WTC11 (cell line): ENCODE measurements at regions not wholly inside any gene's neighbourhood (a gene's known extent, or its start where the extent isn't known, plus 50 kb on each side); places are given as distances from the start of the nearest gene placed in this dataset.

Experiments
- CREB1 ChIP-seq: sonication (generic); formaldehyde crosslinking; IDR thresholded peaks from 2 replicates; pipeline ENCODE4 v1.8.0; 2023; ENCODE audit warnings: mild to moderate bottlenecking, missing genetic modification reagents
- EMX1 ChIP-seq: fragments of 250-450 bp; sonication (Bioruptor Pico); IDR thresholded peaks from 2 replicates; pipeline ENCODE4 v1.8.0; 2021; ENCODE audit warnings: mild to moderate bottlenecking
- FOXP1 ChIP-seq: sonication (generic); formaldehyde crosslinking; IDR thresholded peaks from 2 replicates; pipeline ENCODE4 v1.8.0; 2022; ENCODE audit warnings: missing genetic modification reagents, mild to moderate bottlenecking, moderate library complexity, borderline replicate concordance
- NR2C2 ChIP-seq: sonication (generic); formaldehyde crosslinking; IDR thresholded peaks from 2 replicates; pipeline ENCODE4 v1.8.0; 2022; ENCODE audit warnings: mild to moderate bottlenecking, missing genetic modification reagents
- SMAD3 ChIP-seq: sonication (generic); formaldehyde crosslinking; IDR thresholded peaks from 2 replicates; pipeline ENCODE4 v1.8.0; 2022; ENCODE audit warnings: missing genetic modification reagents, mild to moderate bottlenecking, borderline replicate concordance
- SP1 ChIP-seq: sonication (generic); formaldehyde crosslinking; conservative IDR thresholded peaks from 2 replicates; pipeline ENCODE4 v1.8.1; 2022; ENCODE audit warnings: missing genetic modification reagents
- TEAD1 ChIP-seq: sonication (generic); formaldehyde crosslinking; IDR thresholded peaks from 2 replicates; pipeline ENCODE4 v1.8.0; 2022; ENCODE audit warnings: mild to moderate bottlenecking, missing genetic modification reagents
- TF ChIP-seq, protein P1 (sequence below): sonication (generic); formaldehyde crosslinking; conservative IDR thresholded peaks from 2 replicates; pipeline ENCODE4 v1.8.1; 2022; ENCODE audit warnings: mild to moderate bottlenecking, missing genetic modification reagents
- TF ChIP-seq, protein P2 (sequence below): fragments of 200-600 bp; IDR thresholded peaks from 2 replicates; pipeline ENCODE4 v1.8.0; 2022; ENCODE audit warnings: antibody characterized with exemption
- TF ChIP-seq, protein P3 (sequence below): sonication (generic); formaldehyde crosslinking; IDR thresholded peaks from 2 replicates; pipeline ENCODE4 v1.8.1; 2022; ENCODE audit warnings: low read depth, mild to moderate bottlenecking, moderate library complexity, missing genetic modification reagents, borderline replicate concordance

DNA sequence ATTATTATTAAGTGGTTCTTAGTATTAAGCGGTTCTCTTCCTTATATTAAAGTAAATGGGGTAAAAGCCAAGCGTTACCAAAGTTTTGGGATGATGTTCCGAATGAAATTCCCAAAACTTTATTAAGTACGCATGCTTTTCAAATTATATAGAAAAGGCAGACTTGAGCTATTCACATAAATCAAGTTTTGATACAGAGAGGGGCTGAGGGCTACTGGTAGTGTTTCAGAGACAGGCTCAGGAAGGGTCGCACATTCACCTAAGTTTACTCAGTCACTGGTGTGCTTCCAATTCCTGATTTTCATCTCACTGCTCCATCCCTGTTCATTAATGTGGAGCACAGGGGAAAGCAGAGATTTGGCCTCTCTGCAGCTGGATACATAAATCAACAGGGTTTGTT, 652.2 kb downstream of the QKI start:
- TF ChIP-seq, protein P1, sequence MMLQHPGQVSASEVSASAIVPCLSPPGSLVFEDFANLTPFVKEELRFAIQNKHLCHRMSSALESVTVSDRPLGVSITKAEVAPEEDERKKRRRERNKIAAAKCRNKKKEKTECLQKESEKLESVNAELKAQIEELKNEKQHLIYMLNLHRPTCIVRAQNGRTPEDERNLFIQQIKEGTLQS = no peak
- no peak for TF ChIP-seq SP1 (CRISPR knock-in tag)
- TF ChIP-seq NR2C2 (CRISPR knock-in tag) = no peak
- TF ChIP-seq CREB1 = no peak
- TF ChIP-seq, protein P2, sequence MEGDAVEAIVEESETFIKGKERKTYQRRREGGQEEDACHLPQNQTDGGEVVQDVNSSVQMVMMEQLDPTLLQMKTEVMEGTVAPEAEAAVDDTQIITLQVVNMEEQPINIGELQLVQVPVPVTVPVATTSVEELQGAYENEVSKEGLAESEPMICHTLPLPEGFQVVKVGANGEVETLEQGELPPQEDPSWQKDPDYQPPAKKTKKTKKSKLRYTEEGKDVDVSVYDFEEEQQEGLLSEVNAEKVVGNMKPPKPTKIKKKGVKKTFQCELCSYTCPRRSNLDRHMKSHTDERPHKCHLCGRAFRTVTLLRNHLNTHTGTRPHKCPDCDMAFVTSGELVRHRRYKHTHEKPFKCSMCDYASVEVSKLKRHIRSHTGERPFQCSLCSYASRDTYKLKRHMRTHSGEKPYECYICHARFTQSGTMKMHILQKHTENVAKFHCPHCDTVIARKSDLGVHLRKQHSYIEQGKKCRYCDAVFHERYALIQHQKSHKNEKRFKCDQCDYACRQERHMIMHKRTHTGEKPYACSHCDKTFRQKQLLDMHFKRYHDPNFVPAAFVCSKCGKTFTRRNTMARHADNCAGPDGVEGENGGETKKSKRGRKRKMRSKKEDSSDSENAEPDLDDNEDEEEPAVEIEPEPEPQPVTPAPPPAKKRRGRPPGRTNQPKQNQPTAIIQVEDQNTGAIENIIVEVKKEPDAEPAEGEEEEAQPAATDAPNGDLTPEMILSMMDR = no peak
- TF ChIP-seq FOXP1 (CRISPR knock-in tag) = no peak
- TF ChIP-seq, protein P3, sequence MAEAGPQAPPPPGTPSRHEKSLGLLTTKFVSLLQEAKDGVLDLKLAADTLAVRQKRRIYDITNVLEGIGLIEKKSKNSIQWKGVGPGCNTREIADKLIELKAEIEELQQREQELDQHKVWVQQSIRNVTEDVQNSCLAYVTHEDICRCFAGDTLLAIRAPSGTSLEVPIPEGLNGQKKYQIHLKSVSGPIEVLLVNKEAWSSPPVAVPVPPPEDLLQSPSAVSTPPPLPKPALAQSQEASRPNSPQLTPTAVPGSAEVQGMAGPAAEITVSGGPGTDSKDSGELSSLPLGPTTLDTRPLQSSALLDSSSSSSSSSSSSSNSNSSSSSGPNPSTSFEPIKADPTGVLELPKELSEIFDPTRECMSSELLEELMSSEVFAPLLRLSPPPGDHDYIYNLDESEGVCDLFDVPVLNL = no peak
- no peak for TF ChIP-seq EMX1 (CRISPR knock-in tag)
- no peak for TF ChIP-seq TEAD1 (CRISPR knock-in tag)
- no peak for TF ChIP-seq SMAD3 (CRISPR knock-in tag)
